HG03457 (cell line): ENCODE measurements at regions not wholly inside any gene's neighbourhood (a gene's known extent, or its start where the extent isn't known, plus 50 kb on each side); places are given as distances from the start of the nearest gene placed in this dataset.
"Not testable (repeated sequence)": the region's sequence is repeated elsewhere in the genome, so short reads cannot be mapped to it uniquely, and the experiment has no call there.

ENCODE experiments used
- ATAC-seq: cut with Tn5 transposase; IDR thresholded peaks from one replicate; pipeline ENCODE4 v1.9.1; 2021; ENCODE audit warnings: moderate number of reproducible peaks; ENCODE audit not compliant: unreplicated experiment

DNA sequence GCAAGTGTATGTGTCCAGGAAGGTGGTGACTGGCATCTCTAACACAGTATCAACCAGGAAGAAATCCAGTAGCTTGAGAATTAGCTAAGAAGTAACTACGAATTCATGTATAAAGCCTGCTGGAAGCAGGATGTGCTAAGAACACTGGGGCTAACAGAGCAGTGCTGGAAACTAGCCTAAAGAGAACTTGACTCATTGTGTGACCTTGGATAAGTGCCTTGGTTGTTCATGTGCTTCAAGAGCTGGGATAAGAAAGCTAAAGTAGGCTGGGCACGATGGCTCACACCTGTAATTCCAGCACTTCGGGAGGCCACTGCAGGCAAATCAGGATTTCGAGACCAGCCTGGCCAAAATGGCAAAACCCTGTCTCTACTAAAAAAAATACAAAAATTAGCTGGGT lies 186.9 kb downstream of the RRAGC start:
- no peak for ATAC-seq

DNA sequence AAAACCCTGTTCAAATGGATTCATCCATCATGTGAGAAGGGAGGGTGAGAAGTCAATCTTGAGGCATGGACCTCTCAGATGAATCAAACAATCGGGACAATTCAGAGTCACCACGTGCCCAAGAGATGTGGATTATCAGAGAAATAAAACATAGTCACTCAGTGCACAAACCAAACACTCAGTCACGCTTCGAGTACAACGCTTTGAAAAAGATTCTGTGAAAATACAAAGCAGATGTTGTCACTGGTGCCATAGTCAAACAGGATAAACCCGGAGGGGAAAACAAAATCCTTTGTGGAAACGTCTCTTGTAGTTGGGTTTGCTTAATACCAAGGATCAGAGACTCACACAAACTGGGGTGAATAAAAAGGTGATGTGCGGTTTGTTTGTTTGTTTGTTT lies 188.4 kb downstream of the RRAGC start:
- no peak for ATAC-seq

DNA sequence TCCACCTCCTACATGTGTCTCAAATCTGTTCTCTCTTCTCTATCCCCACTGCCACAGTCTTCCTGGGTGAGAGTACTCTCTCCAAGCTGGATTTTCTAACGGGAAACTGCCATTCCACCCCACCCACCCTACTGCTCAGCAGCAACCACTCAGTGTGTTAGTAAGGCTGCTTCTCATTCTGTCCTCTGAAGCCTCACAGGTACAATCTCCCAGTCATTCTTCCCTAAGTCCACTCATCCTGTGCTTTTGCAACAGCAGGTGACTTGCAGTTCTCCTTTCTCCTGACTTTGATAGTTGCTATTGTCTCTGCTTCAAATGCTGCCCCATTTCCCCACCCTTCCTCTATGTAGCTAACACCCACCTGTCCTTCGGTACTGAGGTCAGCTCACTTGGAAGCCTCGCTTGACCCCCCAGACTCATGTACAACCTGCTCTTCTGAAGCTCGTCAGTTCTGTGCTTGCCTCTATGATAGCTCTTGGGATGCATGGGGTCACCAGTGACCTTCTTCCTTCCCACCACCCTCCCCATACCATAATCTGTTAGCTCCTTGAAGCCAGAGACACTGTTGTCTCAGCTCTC lies 188.9 kb downstream of the RRAGC start:
- no peak for ATAC-seq

DNA sequence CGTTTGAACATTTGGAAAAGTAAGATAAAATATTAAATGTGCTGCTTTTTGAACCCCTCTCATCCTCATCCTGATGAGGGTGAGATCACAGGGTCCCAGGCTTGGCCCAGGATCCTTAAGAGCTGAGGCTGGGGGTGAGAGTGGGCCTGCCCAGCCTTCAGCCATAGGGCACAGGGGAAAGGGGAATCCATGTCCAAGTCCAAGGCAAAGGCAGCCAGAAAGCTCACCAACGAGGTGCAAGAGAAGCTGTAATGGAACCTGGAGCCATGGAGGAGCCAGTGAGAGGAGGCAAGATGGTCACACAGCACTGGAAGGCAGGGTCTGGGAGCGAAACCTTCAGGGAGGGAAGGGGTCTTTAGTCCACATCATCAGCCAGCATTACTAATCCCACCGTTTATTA lies 191.9 kb downstream of the RRAGC start:
- ATAC-seq: no peak

DNA sequence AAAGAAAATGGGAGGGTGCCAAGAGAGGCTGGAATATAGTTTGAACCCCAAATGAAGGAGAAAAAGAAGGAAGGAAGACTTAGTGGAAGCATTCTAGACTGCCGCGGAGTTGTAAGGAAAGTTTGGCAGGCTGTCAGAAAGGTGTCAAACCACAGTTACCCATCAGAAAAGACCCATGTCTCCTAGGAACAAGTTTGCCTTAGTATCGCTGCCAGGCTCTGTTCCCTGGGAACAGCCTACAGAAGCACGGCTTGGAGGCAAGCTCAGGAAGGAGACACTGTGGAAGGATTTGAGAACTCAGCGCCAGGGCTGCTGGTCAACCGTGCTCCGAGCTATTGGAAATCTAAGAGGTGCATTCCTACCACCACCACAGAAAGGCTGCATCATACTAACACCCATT lies 197.4 kb downstream of the RRAGC start:
- ATAC-seq: no peak

DNA sequence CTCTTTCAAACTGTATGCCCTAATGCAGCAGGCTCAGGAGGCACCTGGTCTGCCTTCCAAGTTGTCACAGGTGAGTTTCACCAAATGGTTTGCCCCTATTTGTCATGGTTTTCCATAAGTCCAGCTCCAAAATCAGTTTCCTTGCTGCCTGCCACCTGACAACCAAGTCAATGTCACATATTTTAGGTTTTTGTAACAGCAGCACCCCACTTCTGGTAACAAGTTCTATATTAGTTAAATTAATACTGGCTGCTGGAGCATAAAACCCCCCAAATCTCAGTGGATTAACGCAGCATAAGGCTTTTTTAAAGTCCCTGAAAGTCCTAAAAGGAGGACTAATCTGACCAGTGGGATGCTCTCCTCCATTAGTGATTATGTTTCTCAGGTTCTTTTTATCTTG lies 200.7 kb downstream of the RRAGC start:
- no peak for ATAC-seq

DNA sequence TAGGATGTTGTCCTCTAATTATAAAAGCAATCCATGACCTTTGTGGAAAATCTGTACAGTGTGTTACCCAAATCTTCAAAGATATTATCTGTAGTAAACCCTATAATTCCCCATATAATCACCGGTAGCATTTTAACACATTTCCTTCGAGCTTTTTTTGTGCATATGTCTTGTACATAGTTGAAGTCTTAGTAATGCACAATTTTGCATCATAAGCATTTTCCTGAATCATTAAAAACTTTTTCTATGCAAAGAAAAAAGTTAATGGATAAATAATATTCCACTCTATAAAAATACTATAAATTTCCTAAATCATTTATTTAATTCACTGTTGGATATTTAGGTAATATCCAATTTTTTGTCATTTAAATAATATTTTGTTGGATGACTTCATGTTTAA lies 201.7 kb downstream of the RRAGC start:
- ATAC-seq: no peak

DNA sequence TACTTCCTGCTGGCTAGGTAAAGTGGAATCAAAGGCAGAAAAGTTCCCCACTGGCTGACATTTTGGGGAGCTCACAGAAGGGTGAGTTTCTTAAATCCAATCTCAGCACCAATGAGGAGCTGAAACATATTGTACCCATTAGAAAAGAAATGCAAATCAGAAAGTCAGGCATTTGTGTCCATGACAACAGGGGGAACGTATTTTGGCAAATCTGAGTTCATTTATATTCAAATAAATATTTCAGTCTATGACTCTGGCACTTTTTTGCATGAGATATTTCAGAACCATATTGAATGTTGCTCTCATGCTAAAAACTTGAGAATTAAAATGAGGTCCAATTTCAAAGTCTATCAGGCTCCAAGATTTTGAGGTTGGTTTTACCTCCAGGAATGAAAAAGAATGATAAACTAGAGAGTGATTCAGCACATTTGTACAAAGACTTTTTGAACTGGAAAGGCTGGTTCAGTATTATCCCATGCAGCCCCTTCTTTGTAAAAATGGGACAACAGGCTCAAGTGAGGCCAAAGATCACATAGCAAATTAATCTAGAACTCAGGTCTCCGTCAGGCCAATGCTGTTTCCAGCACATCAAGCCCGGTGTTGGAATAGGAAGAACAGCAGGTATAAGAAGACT lies 202.2 kb downstream of the RRAGC start:
- no peak for ATAC-seq

DNA sequence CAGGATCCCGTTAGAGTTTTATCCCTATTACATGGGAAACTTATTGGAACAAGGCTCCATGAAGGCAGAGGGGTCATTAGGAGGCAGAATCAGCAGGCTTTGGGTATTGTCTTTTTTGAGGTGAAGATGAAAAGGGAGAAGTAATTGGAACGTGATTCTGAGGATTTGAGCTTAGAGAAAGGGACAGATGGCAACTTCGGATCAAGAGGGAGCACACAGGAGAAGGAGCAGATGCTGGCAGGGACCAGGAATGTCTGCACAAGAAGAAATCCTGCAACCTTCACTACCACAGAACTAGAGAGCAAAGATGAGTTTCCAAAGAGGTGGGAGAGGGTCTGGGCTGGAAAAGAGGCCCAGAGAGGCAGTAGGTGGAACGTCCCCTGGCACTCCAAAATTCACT lies 202.8 kb downstream of the RRAGC start:
- ATAC-seq: no peak

DNA sequence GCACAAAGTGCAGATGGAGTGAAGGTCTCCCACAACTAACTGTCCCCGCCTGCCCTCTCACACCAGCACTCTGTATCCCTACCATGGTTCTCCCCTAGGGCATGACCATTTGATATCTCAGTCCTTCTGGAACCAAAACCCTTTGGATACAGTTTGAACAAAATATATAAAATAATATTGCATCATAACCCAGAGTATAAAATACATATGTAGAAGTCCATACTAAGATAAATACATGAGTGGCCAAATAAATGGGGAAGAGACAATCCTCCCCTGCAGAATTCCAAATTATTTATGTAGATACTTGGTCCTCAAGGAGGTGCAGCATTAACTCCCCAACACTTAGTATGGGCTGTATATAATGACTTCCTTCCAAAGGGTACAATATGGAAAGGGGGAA lies 207.4 kb downstream of the RRAGC start:
- no peak for ATAC-seq

DNA sequence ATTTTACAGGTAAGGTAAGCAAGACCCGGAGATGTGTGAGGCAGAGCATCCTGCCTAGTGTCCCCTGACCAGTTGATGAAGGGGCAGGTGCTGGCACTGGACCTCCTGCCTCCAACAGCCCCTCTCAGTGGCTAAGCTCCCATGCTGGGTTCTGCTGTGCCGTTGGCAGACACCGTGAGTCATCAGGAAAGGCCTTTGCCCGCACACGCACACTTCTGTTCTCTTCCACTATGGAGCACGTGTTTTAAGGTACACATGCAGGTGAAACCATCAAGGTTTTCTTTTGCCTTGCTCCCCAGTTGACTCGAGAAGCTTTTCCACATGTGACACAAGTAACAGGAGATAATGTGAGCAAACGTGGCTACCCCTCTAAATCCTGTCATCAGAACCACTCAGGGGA lies 207.9 kb downstream of the RRAGC start:
- ATAC-seq: no peak

DNA sequence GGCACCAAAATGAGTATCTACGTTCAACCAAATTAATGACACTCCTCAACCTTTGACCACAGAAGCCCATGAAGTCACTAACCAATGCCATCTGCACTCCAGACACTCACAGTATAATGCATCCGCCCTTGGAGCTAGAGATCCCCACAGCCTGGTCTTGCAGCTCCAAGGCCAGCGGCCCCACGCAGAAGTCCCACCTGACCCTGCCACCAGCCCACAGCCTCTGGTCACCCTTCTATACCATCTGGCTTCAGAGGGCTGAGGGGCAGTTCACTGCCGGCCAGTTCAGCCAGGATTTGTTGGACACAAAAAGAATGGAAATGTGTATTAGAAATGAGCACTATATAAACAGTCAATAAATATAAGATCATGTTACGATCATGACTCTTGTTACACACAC lies 211.2 kb downstream of the RRAGC start:
- no peak for ATAC-seq

DNA sequence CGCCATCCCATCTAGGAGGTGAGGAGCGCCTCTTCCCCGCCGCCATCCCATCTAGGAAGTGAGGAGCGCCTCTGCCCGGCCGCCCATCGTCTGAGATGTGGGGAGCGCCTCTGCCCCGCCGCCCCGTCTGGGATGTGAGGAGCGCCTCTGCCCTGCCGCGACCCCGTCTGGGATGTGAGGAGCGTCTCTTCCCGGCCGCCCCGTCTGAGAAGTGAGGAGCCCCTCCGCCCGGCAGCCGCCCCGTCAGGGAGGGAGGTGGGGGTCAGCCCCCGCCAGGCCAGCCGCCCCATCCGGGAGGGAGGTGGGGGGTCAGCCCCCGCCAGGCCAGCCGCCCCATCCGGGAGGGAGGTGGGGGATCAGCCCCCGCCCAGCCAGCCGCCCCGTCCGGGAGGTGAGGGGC lies 212.2 kb downstream of the RRAGC start:
- not testable (repeated sequence) for ATAC-seq

DNA sequence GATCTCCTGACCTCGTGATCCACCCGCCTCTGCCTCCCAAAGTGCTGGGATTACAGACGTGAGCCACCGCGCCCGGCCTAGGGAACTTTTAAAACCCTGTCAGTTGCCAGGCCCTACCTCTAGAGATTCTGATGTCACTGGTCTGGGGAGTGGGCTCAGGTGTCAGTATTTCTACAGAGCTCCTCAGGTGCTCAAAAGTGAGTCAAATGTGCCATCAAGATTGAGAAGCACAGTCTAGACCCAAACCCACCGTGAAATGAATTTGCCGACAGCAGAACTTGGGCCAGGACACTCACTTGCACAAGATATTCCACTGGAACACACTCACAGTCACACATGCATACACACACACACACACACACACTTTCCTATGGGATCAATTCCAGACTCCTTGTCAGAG lies 215.5 kb downstream of the RRAGC start:
- ATAC-seq: no peak

DNA sequence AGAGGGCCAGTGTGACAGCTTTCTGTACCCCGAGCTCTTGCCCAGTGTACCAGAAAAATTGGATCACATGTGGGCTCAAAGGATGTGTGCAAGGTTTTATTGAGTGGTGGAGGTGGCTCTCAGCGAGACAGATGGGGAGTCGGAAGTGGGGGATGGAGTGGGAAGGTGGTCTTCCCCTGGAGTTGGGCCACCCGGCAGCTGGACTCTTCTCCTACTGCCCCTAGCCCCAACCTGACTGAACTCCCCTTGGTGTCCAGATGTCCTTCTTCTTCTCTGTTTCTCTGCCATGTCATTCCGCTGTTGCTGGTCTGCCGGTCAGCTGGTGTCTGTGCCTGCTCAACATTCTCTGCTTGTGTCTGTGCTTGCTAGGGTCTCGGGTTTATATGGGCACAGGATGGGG lies 217.9 kb downstream of the RRAGC start:
- no peak for ATAC-seq

DNA sequence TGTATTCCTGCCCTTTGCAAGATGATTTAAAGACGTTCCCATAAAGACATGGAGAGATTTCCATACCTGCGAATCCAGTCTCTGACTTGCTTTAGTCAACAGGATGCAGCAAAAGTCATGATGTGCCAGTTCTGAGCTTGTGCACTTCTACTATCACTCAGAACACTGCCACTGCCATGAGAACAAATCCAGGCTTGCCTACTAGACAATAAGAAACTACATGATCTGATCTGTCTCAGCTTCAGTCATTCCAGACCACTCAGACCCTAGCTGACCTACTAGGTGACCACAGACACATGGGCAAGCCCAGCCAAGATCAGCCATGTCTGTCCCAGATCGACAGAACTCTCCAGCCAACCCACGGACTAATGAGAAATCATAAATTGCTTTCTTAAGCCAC lies 219.2 kb downstream of the RRAGC start:
- ATAC-seq: no peak

DNA sequence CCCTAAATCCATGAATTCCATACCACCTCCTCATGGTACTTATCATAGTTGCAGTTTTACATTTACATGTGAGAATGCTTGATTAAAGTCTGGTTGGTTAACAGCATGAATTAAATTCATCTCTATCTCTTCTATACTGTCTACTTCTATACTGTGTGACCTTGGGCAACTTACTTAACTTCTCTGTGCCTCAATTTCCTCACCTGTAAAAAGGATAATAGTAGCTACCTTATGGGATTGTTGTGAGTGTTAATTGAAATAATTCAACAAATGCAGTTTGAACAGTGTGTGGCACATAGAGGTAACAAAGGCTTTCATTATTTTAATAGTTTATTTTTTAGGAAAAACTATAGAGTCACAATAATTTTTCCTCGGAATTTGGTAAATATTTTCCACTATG lies 231.3 kb downstream of the RRAGC start:
- no peak for ATAC-seq

DNA sequence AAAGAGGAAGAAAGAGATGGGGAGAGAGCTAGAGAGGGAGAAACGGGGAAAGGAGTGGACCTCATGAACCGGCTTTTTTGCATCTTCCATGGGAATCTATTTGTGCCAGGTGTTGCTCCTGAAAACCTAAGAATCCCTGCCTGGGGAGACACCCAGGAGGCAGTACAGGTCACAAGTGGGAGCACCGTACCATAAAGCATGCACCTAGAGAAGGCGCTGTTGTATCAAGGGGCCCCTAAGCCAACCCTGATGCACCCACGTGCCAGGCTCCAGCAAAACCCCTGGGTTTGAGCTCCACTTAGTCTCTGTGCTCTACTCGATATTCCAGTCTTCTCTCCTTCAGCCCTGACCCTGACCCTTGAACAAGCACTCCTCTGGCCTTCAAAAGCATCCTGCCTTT lies 233.6 kb downstream of the RRAGC start:
- no peak for ATAC-seq

DNA sequence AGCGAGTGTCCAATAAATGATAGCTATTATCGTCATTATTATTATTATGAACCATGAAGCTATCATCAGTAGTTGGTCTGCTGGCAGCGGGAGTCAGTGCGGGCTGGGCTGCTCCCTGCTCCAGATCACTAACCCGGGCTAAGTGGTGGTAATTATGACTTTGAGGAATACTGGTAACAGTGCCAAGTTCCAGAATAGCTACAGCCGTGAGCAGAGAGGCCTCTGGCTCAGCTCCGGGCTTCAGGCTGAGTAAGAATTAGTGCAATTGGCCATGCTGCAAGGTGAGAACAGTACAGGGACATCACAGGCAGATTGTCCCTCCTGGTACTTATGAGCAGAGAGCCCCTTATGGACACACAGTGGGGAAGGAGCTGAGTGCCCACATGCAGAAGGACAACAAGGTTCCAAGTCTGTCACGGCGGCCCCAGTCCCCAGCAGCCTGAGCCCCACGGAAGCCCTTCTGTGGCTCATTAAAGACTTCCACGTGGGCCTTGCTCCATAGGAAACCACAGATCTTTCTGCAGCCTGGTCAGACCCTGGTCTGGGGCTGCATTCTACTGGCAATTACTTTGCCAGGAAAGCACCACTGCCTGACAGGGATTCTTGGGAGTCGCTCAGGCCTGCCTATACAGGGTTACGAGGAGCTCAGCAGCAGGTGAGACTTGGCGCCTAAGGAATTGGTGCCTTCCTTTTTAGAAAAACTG lies 235.1 kb downstream of the RRAGC start:
- ATAC-seq: no peak

DNA sequence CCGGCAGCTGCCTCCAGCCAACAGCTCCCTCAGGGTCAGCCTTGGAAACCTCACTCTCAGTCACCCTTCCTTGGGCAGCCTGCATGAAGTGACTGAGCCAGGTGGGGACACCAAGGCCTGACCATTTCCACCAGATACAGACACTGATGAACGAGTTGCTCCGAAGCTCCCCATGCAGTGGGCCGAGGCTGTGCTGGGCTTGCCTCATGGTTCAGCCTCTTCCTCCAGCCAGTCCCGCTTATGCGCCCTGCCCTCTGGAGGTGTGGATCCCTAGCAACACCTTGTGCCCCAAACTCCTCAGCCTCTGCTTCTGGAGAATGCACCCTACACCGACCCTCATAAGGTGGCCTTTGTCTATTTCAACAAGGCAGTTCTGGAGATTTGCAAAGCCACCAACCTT lies 236.0 kb downstream of the RRAGC start:
- no peak for ATAC-seq

DNA sequence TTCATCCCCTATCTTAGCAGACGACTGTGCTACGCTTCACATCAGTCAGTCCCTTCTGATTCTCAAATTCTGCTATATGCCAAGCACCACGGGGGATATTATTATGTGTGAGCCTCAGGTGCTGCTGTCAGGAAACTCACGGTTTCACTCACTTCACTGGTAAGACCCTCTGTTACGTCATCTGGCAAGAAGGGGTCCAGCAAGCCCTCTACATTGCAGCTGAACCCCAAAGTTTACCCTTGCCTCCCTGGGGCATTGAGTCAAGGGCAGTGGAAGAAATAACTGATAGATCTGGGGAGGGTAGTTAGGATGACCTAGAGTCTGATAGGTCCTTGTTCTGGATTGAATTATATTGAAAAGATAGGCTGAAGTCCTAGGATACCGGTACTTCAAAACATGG lies 237.4 kb downstream of the RRAGC start:
- ATAC-seq: no peak

DNA sequence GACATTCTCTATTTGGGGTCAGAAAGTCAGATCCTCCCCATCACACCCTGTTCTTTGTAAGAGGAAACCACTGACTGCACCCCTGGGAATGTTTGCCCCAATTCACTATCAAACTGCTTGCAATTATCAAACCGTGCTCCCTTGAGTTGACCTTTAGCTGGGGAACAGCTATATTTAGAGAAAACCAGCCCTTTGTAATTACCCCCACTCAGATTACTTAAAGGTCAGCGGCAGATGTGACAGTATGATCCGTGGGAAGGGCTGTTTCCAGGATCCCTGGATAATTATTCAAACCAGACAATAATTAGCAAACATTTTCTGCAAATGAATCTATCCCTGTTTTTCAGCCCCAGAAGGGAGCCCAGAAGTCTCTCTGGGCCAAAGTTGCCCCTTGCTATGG lies 242.7 kb downstream of the RRAGC start:
- ATAC-seq: no peak

DNA sequence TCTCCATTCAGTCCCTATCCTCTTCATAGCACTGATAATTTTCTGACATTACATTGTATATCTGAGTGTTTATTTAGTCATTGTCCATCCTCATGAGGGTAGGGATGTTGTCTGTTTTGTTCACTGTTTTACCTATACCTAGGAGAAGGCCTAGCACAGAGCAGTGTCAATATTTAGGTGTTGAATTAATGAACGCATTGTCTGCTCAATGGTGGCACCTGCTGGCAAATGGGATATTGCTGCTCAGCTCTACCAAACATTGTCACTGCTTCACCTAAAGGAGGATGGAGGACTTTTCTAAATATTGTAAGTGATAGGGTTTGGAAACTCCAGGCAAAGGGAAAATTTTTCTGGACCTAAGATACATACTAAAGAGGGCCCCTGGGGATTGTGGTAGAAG lies 243.9 kb downstream of the RRAGC start:
- ATAC-seq: no peak
